Mucosa of descending colon (tissue), 3 donors: ENCODE measurements at regions not wholly inside any gene's neighbourhood (a gene's known extent, or its start where the extent isn't known, plus 50 kb on each side); places are given as distances from the start of the nearest gene placed in this dataset.
A peak's percentile ranks its signal among the peaks of the same experiment; 100 is the strongest.

ENCODE experiments used
- ATAC-seq: fragments of 200-7000 bp; cut with Tn5 transposase; one replicate; pipeline ENCODE4 v1.9.1; 2020; ENCODE audit warnings: mild to moderate bottlenecking, moderate library complexity
- DNase-seq, 3 donors: peaks; one replicate each; pipeline ENCODE4 v3.0.0-alpha.2; 2020
- H3K36me3 ChIP-seq: fragments of 200-600 bp; one replicate; pipeline ENCODE4 v1.8.0; 2021; ENCODE audit warnings: low read depth, mild to moderate bottlenecking
- H3K4me1 ChIP-seq: fragments of 200-600 bp; one replicate; pipeline ENCODE4 v1.8.0; 2021; ENCODE audit warnings: low read depth, mild to moderate bottlenecking
- H3K4me3 ChIP-seq: fragments of 200-600 bp; one replicate; pipeline ENCODE4 v1.8.0; 2021; ENCODE audit warnings: mild to moderate bottlenecking
- H3K9me3 ChIP-seq: fragments of 200-600 bp; one replicate; pipeline ENCODE4 v1.8.0; 2021; ENCODE audit warnings: mild to moderate bottlenecking
- CTCF ChIP-seq: fragments of 200-600 bp; IDR thresholded peaks from one replicate; pipeline ENCODE4 v1.8.0; 2022; ENCODE audit warnings: antibody characterized with exemption, mild to moderate bottlenecking
- intact Hi-C, 2 donors: fragments of 100-400 bp; cut with DNase I in 1 of 2; cut with micrococcal nuclease in 1 of 2; formaldehyde crosslinking; loops; one replicate each; pipeline versions ENCODE4 v1.11.0 to v1.11.1; 2022; cut with DNase I, micrococcal nuclease
- donor health status: DM: no; HTN: no; CAD: no; lungs with moderate emphysema.
- donor health status: DM: no; HTN: no; CAD: no.
- donor health status: DM: no; HTN: yes; CAD: no.

- ATAC-seq (peak; percentile 4), DNase-seq (peak in 1 of 3 donors; percentile 4)
- Histone ChIP-seq H3K4me3 (no peak overlapping the region), H3K4me1 (no peaks in the 10 kb centered on the region), H3K9me3 (no peaks in the 10 kb centered on the region), H3K36me3 (no peaks in the 10 kb centered on the region)
- TF ChIP-seq CTCF = no peak
- intact Hi-C loops = loop anchor here in 1 of 2 donors (10.0 kb wide), 1 partner anchor 292 kb away; the partner anchor contains the start of gene ZSWIM6
Observed at GRCh38 chr5:61626639-61627282, 294.7 kb downstream of the ZSWIM6 start.

- no peaks in the 10 kb centered on the region for H3K4me1 ChIP-seq
- H3K36me3 ChIP-seq = no peaks in the 10 kb centered on the region
- no peak for TF ChIP-seq CTCF
- intact Hi-C loops = loop anchor here in 1 of 2 donors (10.0 kb wide), 1 partner anchor 293 kb away; the partner anchor contains the start of gene ZSWIM6
- H3K9me3 ChIP-seq = no peaks in the 10 kb centered on the region
- DNase-seq (no peak), ATAC-seq (no peak)
- H3K4me3 ChIP-seq = no peak overlapping the region
Observed at GRCh38 chr5:61627531-61627930, 295.5 kb downstream of the ZSWIM6 start.

GRCh38 chr5:61630908-61631307 is 298.9 kb downstream of the ZSWIM6 start:
- H3K4me1 ChIP-seq = no peaks in the 10 kb centered on the region
- TF ChIP-seq CTCF = no peak
- H3K4me3 ChIP-seq = no peak overlapping the region
- intact Hi-C loops = no loop called here
- ATAC-seq (no peak), DNase-seq (no peak)
- H3K9me3 ChIP-seq = no peaks in the 10 kb centered on the region
- no peaks in the 10 kb centered on the region for H3K36me3 ChIP-seq

- TF ChIP-seq CTCF = no peak
- Histone ChIP-seq H3K4me1 (no peaks in the 10 kb centered on the region), H3K36me3 (no peaks in the 10 kb centered on the region), H3K9me3 (no peaks in the 10 kb centered on the region), H3K4me3 (no peak overlapping the region)
- ATAC-seq (no peak), DNase-seq (peak in 1 of 3 donors; percentile 11)
- intact Hi-C loops = no loop called here
Observed at GRCh38 chr5:61631438-61631941, 299.4 kb downstream of the ZSWIM6 start.

GRCh38 chr5:61632064-61632463 is 300.0 kb downstream of the ZSWIM6 start:
- H3K4me1 ChIP-seq = no peaks in the 10 kb centered on the region
- ATAC-seq (no peak), DNase-seq (no peak)
- no peaks in the 10 kb centered on the region for H3K36me3 ChIP-seq
- H3K4me3 ChIP-seq = no peak overlapping the region
- H3K9me3 ChIP-seq = no peaks in the 10 kb centered on the region
- no peak for TF ChIP-seq CTCF
- intact Hi-C loops = no loop called here
